ENCODE measurements at regions not wholly inside any gene's neighbourhood (a gene's known extent, or its start where the extent isn't known, plus 50 kb on each side); places are given as distances from the start of the nearest gene placed in this dataset.

DNA sequence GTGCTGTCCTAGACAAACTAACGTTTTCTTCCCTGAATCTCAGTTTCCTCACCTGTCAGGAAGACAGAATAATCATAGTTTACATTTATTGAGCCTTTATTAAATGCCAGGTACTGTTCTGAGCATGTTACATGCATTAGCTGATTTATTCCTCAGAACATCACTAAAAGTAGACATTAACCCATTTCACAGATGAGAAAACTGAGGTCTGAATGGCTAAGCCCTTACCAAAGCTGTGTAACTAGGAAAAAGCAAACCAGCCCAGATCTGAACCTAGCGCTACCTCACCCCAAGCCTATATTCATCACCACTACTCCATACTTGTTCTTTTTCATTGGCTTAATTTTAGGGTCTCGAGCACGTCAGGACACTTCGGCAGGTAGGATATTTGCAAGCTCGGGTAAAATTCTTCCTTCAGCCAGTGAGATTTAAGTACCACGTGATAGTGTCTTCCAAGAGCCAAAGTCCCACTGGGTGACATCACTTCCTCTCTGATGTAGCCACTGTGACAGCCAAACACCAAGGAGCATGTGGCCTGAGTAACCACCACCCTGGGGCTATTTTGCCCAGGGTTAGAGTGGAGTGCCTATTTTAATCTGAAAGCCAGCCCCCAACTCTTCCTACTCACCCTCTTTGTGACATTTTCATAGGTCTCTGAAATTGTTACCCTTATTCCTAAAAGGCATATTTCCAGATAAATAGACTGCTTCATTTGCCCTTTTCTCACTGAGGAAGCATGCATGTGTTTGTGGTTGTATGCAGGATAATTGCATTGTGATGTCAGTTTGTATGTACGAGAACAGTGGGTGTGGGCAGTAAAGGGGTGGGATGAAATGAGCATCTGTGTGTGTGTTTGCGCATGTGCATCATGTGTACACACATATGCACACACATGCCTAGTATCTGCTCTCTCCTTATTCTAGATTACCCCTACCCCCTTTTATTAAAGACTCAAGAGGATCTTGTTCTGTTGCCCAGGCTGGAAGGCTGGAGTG, 62.2 kb upstream of the WSCD2 start:
- ChIA-PET CTCF (no interaction called here), RAD21 (ENCODE audit: low non-redundant PET in 1 of 2, low total read pairs in 2 of 2, uncharacterized antibody in 2 of 2, unreplicated experiment in 2 of 2) (no interaction called here), POLR2A (no interaction called here)
- Histone ChIP-seq H3K9me3 (ENCODE audit: control insufficient read depth in 1 of 2, insufficient read depth in 1 of 2, low read depth in 1 of 2, low read length in 2 of 2) (no peaks in the 10 kb centered on the region), H3K27me3 (ENCODE audit: insufficient read depth, low read length) (peaks cover 34% of the 10 kb centered on the region), H3K9ac (ENCODE audit: low read length) (no peak overlapping the region), H3K4me3 (replicated peaks in 1 of 2; ENCODE audit: low read depth in 1 of 2, low read length in 2 of 2) (no peak overlapping the region), H3K36me3 (ENCODE audit: control insufficient read depth in 1 of 2, insufficient read depth in 2 of 2, low read length in 2 of 2) (no peaks in the 10 kb centered on the region), H2AFZ (ENCODE audit: low read depth, low read length, poor library complexity, severe bottlenecking) (no peak overlapping the region), H3K27ac (ENCODE audit: low read depth, low read length) (no peak overlapping the region), H3K4me1 (ENCODE audit: control insufficient read depth in 1 of 2, insufficient read depth in 2 of 2, low read length in 2 of 2) (peaks cover 3 to 7% of the 10 kb centered on the region in 2 experiments; a peak in 1 of 4 replicates), H3K4me2 (ENCODE audit: low read length) (no peak overlapping the region; the same call in 1 of the 2 replicates), H3K9me2 (ENCODE audit: insufficient read depth) (no peaks in the 10 kb centered on the region), H4K20me1 (ENCODE audit: insufficient read depth) (no peaks in the 10 kb centered on the region), H3K79me2 (ENCODE audit: insufficient read depth, low read length) (no peaks in the 10 kb centered on the region)
- ATAC-seq (no peak), DNase-seq (ENCODE audit: low read depth, low spot score) (peak; percentile 6)
- intact Hi-C loops (cut with micrococcal nuclease) = loop anchor here (10.0 kb wide), 1 partner anchor 428 kb away; no protein-coding TSS in a partner anchor
- BruUV-seq (replicated peaks) = no TSS peak
- TF ChIP-seq CEBPB (IDR thresholded peaks at IDR 0.05; ENCODE audit: low read depth) (no peak), POLR2AphosphoS5 (IDR thresholded peaks at IDR 0.05; ENCODE audit: low read depth, low read length) (no peak), YY1 (IDR thresholded peaks at IDR 0.05; ENCODE audit: extremely low read depth, insufficient replicate concordance, low read depth, low read length) (no peak), EZH2phosphoT487 (IDR thresholded peaks at IDR 0.05; ENCODE audit: borderline replicate concordance) (no peak), ZNF274 (IDR thresholded peaks at IDR 0.05; ENCODE audit: low read depth, low read length) (no peak), TCF7L2 (IDR thresholded peaks at IDR 0.05; ENCODE audit: borderline replicate concordance, extremely low read depth, insufficient read depth, insufficient read length) (no peak), FOSL1 (IDR thresholded peaks at IDR 0.05; ENCODE audit: low read depth) (no peak), EZH2 (IDR thresholded peaks at IDR 0.05) (no peak), ELF1 (IDR thresholded peaks at IDR 0.05; ENCODE audit: borderline replicate concordance, low read depth) (no peak), CBX3 (IDR thresholded peaks at IDR 0.05; ENCODE audit: low read depth) (no peak), SP1 (IDR thresholded peaks at IDR 0.05; ENCODE audit: low read depth) (no peak), POLR2A (IDR thresholded peaks at IDR 0.05; ENCODE audit: borderline replicate concordance, extremely low read depth, insufficient read depth, insufficient read length) (no peak), RAD21 (IDR thresholded peaks at IDR 0.05; ENCODE audit: low read depth) (no peak), EGR1 (IDR thresholded peaks at IDR 0.05; ENCODE audit: low read depth) (no peak), JUND (IDR thresholded peaks at IDR 0.05) (no peak)
- TF ChIP-seq, protein P1, sequence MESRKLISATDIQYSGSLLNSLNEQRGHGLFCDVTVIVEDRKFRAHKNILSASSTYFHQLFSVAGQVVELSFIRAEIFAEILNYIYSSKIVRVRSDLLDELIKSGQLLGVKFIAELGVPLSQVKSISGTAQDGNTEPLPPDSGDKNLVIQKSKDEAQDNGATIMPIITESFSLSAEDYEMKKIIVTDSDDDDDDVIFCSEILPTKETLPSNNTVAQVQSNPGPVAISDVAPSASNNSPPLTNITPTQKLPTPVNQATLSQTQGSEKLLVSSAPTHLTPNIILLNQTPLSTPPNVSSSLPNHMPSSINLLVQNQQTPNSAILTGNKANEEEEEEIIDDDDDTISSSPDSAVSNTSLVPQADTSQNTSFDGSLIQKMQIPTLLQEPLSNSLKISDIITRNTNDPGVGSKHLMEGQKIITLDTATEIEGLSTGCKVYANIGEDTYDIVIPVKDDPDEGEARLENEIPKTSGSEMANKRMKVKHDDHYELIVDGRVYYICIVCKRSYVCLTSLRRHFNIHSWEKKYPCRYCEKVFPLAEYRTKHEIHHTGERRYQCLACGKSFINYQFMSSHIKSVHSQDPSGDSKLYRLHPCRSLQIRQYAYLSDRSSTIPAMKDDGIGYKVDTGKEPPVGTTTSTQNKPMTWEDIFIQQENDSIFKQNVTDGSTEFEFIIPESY (IDR thresholded peaks at IDR 0.05; ENCODE audit: extremely low read depth, insufficient replicate concordance, low read length) = no peak
- TF ChIP-seq, protein P2, sequence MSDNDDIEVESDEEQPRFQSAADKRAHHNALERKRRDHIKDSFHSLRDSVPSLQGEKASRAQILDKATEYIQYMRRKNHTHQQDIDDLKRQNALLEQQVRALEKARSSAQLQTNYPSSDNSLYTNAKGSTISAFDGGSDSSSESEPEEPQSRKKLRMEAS (IDR thresholded peaks at IDR 0.05) = no peak
- TF ChIP-seq, protein P3, sequence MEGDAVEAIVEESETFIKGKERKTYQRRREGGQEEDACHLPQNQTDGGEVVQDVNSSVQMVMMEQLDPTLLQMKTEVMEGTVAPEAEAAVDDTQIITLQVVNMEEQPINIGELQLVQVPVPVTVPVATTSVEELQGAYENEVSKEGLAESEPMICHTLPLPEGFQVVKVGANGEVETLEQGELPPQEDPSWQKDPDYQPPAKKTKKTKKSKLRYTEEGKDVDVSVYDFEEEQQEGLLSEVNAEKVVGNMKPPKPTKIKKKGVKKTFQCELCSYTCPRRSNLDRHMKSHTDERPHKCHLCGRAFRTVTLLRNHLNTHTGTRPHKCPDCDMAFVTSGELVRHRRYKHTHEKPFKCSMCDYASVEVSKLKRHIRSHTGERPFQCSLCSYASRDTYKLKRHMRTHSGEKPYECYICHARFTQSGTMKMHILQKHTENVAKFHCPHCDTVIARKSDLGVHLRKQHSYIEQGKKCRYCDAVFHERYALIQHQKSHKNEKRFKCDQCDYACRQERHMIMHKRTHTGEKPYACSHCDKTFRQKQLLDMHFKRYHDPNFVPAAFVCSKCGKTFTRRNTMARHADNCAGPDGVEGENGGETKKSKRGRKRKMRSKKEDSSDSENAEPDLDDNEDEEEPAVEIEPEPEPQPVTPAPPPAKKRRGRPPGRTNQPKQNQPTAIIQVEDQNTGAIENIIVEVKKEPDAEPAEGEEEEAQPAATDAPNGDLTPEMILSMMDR (IDR thresholded peaks at IDR 0.05 in 2 of 3, conservative IDR thresholded peaks at IDR 0.05 in 1 of 3; ENCODE audit: borderline replicate concordance in 1 of 3, insufficient read depth in 1 of 3, low read depth in 2 of 3, low read length in 2 of 3) = no peak
- TF ChIP-seq, protein P4, sequence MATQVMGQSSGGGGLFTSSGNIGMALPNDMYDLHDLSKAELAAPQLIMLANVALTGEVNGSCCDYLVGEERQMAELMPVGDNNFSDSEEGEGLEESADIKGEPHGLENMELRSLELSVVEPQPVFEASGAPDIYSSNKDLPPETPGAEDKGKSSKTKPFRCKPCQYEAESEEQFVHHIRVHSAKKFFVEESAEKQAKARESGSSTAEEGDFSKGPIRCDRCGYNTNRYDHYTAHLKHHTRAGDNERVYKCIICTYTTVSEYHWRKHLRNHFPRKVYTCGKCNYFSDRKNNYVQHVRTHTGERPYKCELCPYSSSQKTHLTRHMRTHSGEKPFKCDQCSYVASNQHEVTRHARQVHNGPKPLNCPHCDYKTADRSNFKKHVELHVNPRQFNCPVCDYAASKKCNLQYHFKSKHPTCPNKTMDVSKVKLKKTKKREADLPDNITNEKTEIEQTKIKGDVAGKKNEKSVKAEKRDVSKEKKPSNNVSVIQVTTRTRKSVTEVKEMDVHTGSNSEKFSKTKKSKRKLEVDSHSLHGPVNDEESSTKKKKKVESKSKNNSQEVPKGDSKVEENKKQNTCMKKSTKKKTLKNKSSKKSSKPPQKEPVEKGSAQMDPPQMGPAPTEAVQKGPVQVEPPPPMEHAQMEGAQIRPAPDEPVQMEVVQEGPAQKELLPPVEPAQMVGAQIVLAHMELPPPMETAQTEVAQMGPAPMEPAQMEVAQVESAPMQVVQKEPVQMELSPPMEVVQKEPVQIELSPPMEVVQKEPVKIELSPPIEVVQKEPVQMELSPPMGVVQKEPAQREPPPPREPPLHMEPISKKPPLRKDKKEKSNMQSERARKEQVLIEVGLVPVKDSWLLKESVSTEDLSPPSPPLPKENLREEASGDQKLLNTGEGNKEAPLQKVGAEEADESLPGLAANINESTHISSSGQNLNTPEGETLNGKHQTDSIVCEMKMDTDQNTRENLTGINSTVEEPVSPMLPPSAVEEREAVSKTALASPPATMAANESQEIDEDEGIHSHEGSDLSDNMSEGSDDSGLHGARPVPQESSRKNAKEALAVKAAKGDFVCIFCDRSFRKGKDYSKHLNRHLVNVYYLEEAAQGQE (IDR thresholded peaks at IDR 0.05; ENCODE audit: low read depth) = no peak

Data from HCT116 (cell line).